CD8-positive, alpha-beta memory T cell (primary cell): ENCODE measurements at regions not wholly inside any gene's neighbourhood (a gene's known extent, or its start where the extent isn't known, plus 50 kb on each side); places are given as distances from the start of the nearest gene placed in this dataset.

ENCODE experiments used
- CTCF ChIA-PET: fragments of 350-600 bp; sonication (Branson Sonifier 250); formaldehyde crosslinking; loops from one replicate; lab custom pipeline; 2021; ENCODE audit warnings: antibody characterized with exemption; lab: Charles Lee
- POLR2A ChIA-PET: fragments of 350-600 bp; sonication (Branson Sonifier 250); formaldehyde crosslinking; loops from one replicate; lab custom pipeline; 2021; ENCODE audit warnings: antibody characterized with exemption; lab: Charles Lee
- DNase-seq, 5 donors: peaks; one replicate each; pipeline versions ENCODE4 v3.0.0 to v3.0.0-alpha.2; 2020 to 2022; ENCODE audit warnings: mixed read lengths in 1 of 5
- H3K27ac ChIP-seq: one replicate; pipeline ENCODE4 v1.7.0; 2013; ENCODE audit warnings: low read depth, mild to moderate bottlenecking, low read length, moderate library complexity
- H3K27me3 ChIP-seq: 2 replicates; pipeline ENCODE4 v1.7.0; 2013; ENCODE audit warnings: low read length, mild to moderate bottlenecking; ENCODE audit not compliant: insufficient read depth, poor library complexity, severe bottlenecking
- H3K36me3 ChIP-seq: 2 replicates; pipeline ENCODE4 v1.7.0; 2013; ENCODE audit warnings: mild to moderate bottlenecking, low read length, moderate library complexity; ENCODE audit not compliant: insufficient read depth
- H3K4me1 ChIP-seq: 2 replicates; pipeline ENCODE4 v1.7.0; 2013; ENCODE audit warnings: mild to moderate bottlenecking, low read length, moderate library complexity; ENCODE audit not compliant: insufficient read depth
- H3K4me3 ChIP-seq: 2 replicates; pipeline ENCODE4 v1.7.0; 2013; ENCODE audit warnings: mild to moderate bottlenecking, low read length
- H3K9me3 ChIP-seq: 2 replicates; pipeline ENCODE4 v1.7.0; 2013; ENCODE audit warnings: mild to moderate bottlenecking, low read length
- H3K27ac Mint-ChIP-seq, 8 donors: one replicate each; pipeline ENCODE4 v1.8.0; 2020 to 2021; ENCODE audit warnings: mixed read lengths in 8 of 8, mild to moderate bottlenecking in 6 of 8, inconsistent platforms in 3 of 8, moderate library complexity in 3 of 8
- H3K27me3 Mint-ChIP-seq, 2 donors: one replicate each; pipeline ENCODE4 v1.8.0; 2020 to 2021; ENCODE audit warnings: mixed read lengths in 2 of 2, mild to moderate bottlenecking in 1 of 2, moderate library complexity in 1 of 2
- H3K36me3 Mint-ChIP-seq, 3 donors: one replicate each; pipeline ENCODE4 v1.8.0; 2020 to 2021; ENCODE audit warnings: mixed read lengths in 3 of 3, inconsistent platforms in 1 of 3, mild to moderate bottlenecking in 1 of 3
- H3K4me1 Mint-ChIP-seq, 3 donors: one replicate each; pipeline ENCODE4 v1.8.0; 2020 to 2021; ENCODE audit warnings: mixed read lengths in 3 of 3, inconsistent platforms in 1 of 3, mild to moderate bottlenecking in 1 of 3
- H3K4me3 Mint-ChIP-seq, 7 donors: one replicate each; pipeline ENCODE4 v1.8.0; 2020 to 2021; ENCODE audit warnings: mixed read lengths in 7 of 7, mild to moderate bottlenecking in 6 of 7, moderate library complexity in 4 of 7, inconsistent platforms in 2 of 7
- H3K9me3 Mint-ChIP-seq, 5 donors: one replicate each; pipeline ENCODE4 v1.8.0; 2020 to 2022; ENCODE audit warnings: mixed read lengths in 5 of 5, mild to moderate bottlenecking in 3 of 5, moderate library complexity in 2 of 5, inconsistent platforms in 1 of 5

GRCh38 chr12:127230843-127231260 lies 1036.1 kb upstream of the TMEM132C start:
- Histone ChIP-seq H3K4me1 (no peaks in the 10 kb centered on the region), H3K27ac (no peak overlapping the region), H3K27me3 (no peaks in the 10 kb centered on the region), H3K9me3 (no peaks in the 10 kb centered on the region), H3K36me3 (no peaks in the 10 kb centered on the region), H3K4me3 (no peak overlapping the region)
- peak overlapping the region in 1 of 8 donors; percentile 85 for H3K27ac Mint-ChIP-seq
- H3K4me3 Mint-ChIP-seq = no peak overlapping the region
- H3K4me1 Mint-ChIP-seq = no peaks in the 10 kb centered on the region
- peaks cover 0 to 2% (median 0%) of the 10 kb centered on the region in 5 donors for H3K9me3 Mint-ChIP-seq
- no peak for DNase-seq
- ChIA-PET POLR2A (no interaction called here), CTCF (no interaction called here)
- H3K36me3 Mint-ChIP-seq = no peaks in the 10 kb centered on the region
- H3K27me3 Mint-ChIP-seq = peaks cover 6 to 22% of the 10 kb centered on the region in 2 donors

- POLR2A ChIA-PET = no interaction called here
- Mint-ChIP-seq H3K36me3 (no peaks in the 10 kb centered on the region), H3K27ac (no peak overlapping the region), H3K4me1 (no peaks in the 10 kb centered on the region), H3K27me3 (peaks cover 4 to 16% of the 10 kb centered on the region in 2 donors), H3K4me3 (no peak overlapping the region), H3K9me3 (peaks cover 0 to 2% (median 0%) of the 10 kb centered on the region in 5 donors)
- CTCF ChIA-PET = no interaction called here
- no peak for DNase-seq
- no peak overlapping the region for H3K4me3 ChIP-seq
- H3K27ac ChIP-seq = no peak overlapping the region
- H3K4me1 ChIP-seq = no peaks in the 10 kb centered on the region
- H3K27me3 ChIP-seq = no peaks in the 10 kb centered on the region
- no peaks in the 10 kb centered on the region for H3K36me3 ChIP-seq
- H3K9me3 ChIP-seq = no peaks in the 10 kb centered on the region
Measured at GRCh38 chr12:127231371-127231770, 1035.6 kb upstream of the TMEM132C start.

DNA sequence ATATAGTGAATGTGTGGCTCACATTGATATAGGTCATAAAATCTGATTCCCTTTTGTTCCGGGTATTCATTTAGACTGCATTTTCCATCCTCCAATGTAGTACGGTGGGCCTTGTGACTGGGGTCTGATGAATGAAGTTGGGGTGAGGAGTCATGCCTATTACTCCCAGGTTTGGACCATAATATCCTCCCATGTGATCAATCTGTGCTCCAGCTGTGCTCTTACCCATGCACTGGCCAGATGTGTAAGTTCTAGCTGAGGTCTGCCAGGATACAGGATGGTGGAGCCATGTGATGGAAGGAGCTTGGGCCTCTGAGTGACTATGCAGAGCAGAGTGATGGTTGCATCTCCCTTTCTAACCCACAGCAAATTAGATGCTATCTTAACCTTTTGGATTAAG lies 1034.0 kb upstream of the TMEM132C start:
- Histone ChIP-seq H3K27me3 (no peaks in the 10 kb centered on the region), H3K4me3 (no peak overlapping the region), H3K9me3 (no peaks in the 10 kb centered on the region), H3K4me1 (no peaks in the 10 kb centered on the region), H3K27ac (no peak overlapping the region), H3K36me3 (no peaks in the 10 kb centered on the region)
- no peak for DNase-seq
- no peak overlapping the region for H3K4me3 Mint-ChIP-seq
- ChIA-PET POLR2A (no interaction called here), CTCF (no interaction called here)
- no peaks in the 10 kb centered on the region for H3K4me1 Mint-ChIP-seq
- H3K27ac Mint-ChIP-seq = no peak overlapping the region
- no peaks in the 10 kb centered on the region for H3K36me3 Mint-ChIP-seq
- H3K9me3 Mint-ChIP-seq = no peaks in the 10 kb centered on the region
- peaks cover 1 to 13% of the 10 kb centered on the region in 2 donors for H3K27me3 Mint-ChIP-seq

DNA sequence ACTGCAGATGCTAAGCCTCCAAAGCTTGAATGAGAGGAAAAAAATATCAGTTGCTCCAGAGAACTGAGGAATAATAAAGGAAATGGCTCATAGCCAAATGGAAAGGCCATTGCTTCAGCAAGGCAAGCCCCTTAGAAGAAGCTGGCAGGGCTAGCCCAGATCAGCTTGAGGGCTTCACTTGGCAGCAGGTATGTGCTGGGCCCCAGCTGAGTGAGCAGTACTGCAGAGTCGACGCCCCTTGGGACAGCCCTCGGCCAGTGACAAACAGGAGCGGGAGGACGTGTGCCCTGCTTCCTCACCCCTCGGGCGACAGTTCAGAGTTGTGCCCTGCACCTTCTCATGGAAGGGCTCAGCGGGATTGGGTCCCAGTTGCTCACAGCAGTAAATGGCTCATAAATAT lies 1031.2 kb upstream of the TMEM132C start:
- no peak overlapping the region for H3K27ac Mint-ChIP-seq
- no peaks in the 10 kb centered on the region for H3K27me3 ChIP-seq

DNA sequence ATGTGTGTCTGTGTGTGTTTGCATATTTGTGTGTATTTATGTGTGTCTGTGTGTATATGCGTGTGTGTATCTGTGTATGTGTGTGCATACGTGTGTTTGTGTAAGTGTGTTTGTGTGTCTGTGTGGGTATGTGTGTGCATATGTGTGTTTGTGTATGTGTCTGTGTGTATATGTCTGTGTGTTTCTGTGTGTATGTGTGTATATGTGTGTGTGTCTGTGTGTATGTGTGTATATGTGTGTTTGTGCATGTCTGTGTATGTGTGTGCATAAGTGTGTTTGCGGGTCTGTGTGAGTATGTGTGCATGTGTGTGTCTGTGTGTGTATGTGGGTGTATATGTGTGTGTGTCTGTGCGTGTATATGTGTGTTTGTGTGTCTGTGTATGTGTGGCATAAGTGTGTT lies 1030.5 kb upstream of the TMEM132C start:
- no peak overlapping the region for H3K4me3 Mint-ChIP-seq
- POLR2A ChIA-PET = no interaction called here

More for the DNA sequence above, 1031.2 kb upstream of the TMEM132C start:
- no peak overlapping the region for H3K4me3 ChIP-seq
- Mint-ChIP-seq H3K4me3 (no peak overlapping the region), H3K36me3 (no peaks in the 10 kb centered on the region), H3K27me3 (peaks cover 0 to 15% of the 10 kb centered on the region in 2 donors), H3K4me1 (no peaks in the 10 kb centered on the region), H3K9me3 (no peaks in the 10 kb centered on the region)
- H3K4me1 ChIP-seq = no peaks in the 10 kb centered on the region
- CTCF ChIA-PET = no interaction called here
- H3K9me3 ChIP-seq = no peaks in the 10 kb centered on the region
- no peaks in the 10 kb centered on the region for H3K36me3 ChIP-seq
- no peak overlapping the region for H3K27ac ChIP-seq
- POLR2A ChIA-PET = no interaction called here
- no peak for DNase-seq

DNA sequence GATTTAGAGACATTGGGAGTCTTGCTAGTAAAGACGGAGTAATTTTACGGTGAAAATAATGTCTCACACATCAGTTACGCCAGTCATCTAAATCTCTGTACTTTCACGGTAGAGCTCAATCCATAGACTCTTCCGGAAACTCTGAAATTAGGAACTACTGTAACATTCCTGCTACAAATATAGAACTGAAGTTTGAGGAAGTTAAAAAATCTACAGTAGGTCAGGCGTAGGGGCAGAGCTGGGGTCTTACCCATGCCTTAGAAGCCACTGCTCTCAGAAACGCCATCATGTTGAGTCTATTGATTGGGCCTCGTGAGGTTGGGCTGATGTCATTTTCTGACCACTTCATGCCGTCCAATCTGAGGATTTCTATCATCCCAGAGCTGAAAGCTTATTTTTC lies 1029.8 kb upstream of the TMEM132C start:
- H3K27me3 ChIP-seq = no peaks in the 10 kb centered on the region
- ChIA-PET POLR2A (no interaction called here), CTCF (no interaction called here)
- Mint-ChIP-seq H3K27me3 (peaks cover 2 to 20% of the 10 kb centered on the region in 2 donors), H3K4me1 (no peaks in the 10 kb centered on the region), H3K27ac (no peak overlapping the region), H3K4me3 (no peak overlapping the region), H3K36me3 (no peaks in the 10 kb centered on the region), H3K9me3 (peaks cover 0 to 3% (median 0%) of the 10 kb centered on the region in 5 donors)
- no peak for DNase-seq
- H3K27ac ChIP-seq = no peak overlapping the region
- H3K4me3 ChIP-seq = no peak overlapping the region
- H3K36me3 ChIP-seq = no peaks in the 10 kb centered on the region
- H3K4me1 ChIP-seq = no peaks in the 10 kb centered on the region
- H3K9me3 ChIP-seq = no peaks in the 10 kb centered on the region

More for the DNA sequence above, 1030.5 kb upstream of the TMEM132C start:
- CTCF ChIA-PET = no interaction called here
- H3K9me3 ChIP-seq = no peaks in the 10 kb centered on the region
- H3K4me3 ChIP-seq = no peak overlapping the region
- H3K36me3 Mint-ChIP-seq = no peaks in the 10 kb centered on the region
- no peaks in the 10 kb centered on the region for H3K36me3 ChIP-seq
- no peaks in the 10 kb centered on the region for H3K4me1 ChIP-seq
- H3K27ac Mint-ChIP-seq = no peak overlapping the region
- H3K4me1 Mint-ChIP-seq = no peaks in the 10 kb centered on the region
- no peak overlapping the region for H3K27ac ChIP-seq
- peaks cover 0 to 15% of the 10 kb centered on the region in 2 donors for H3K27me3 Mint-ChIP-seq
- no peaks in the 10 kb centered on the region for H3K9me3 Mint-ChIP-seq
- DNase-seq = no peak
- H3K27me3 ChIP-seq = no peaks in the 10 kb centered on the region

DNA sequence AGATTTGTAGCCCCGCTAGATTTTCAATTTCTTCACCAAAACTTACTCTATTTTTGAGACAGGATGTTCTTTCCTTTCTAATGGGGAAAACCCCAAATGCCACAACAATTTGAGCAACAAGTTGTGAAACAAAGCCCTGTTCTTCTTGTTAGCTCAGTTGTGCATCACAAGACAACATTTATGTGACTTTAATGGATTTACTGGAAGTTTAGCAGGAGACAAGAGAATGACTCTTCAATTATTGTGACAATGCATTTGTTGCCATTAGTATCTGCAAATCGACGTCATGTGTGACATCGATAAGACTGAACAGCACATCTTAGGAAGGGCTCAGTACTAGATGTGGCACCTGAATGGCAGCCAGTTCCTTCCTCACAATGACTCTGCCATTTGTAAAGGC lies 1028.9 kb upstream of the TMEM132C start:
- Histone ChIP-seq H3K27ac (no peak overlapping the region), H3K27me3 (no peaks in the 10 kb centered on the region), H3K4me1 (no peaks in the 10 kb centered on the region), H3K9me3 (no peaks in the 10 kb centered on the region), H3K4me3 (no peak overlapping the region), H3K36me3 (no peaks in the 10 kb centered on the region)
- ChIA-PET CTCF (no interaction called here), POLR2A (no interaction called here)
- H3K4me1 Mint-ChIP-seq = no peaks in the 10 kb centered on the region
- peaks cover 0 to 7% (median 0%) of the 10 kb centered on the region in 5 donors for H3K9me3 Mint-ChIP-seq
- DNase-seq = no peak
- no peak overlapping the region for H3K27ac Mint-ChIP-seq
- H3K36me3 Mint-ChIP-seq = no peaks in the 10 kb centered on the region
- peaks cover 2 to 24% of the 10 kb centered on the region in 2 donors for H3K27me3 Mint-ChIP-seq
- no peak overlapping the region for H3K4me3 Mint-ChIP-seq

GRCh38 chr12:127239781-127240180 lies 1027.2 kb upstream of the TMEM132C start:
- no peaks in the 10 kb centered on the region for H3K4me1 ChIP-seq
- H3K36me3 Mint-ChIP-seq = no peaks in the 10 kb centered on the region
- no peak overlapping the region for H3K4me3 Mint-ChIP-seq
- H3K4me3 ChIP-seq = no peak overlapping the region
- H3K27me3 ChIP-seq = no peaks in the 10 kb centered on the region
- H3K27ac Mint-ChIP-seq = no peak overlapping the region
- peaks cover 5 to 26% of the 10 kb centered on the region in 2 donors for H3K27me3 Mint-ChIP-seq
- no peaks in the 10 kb centered on the region for H3K4me1 Mint-ChIP-seq
- peaks cover 0 to 7% (median 0%) of the 10 kb centered on the region in 5 donors for H3K9me3 Mint-ChIP-seq
- no peaks in the 10 kb centered on the region for H3K9me3 ChIP-seq
- H3K36me3 ChIP-seq = no peaks in the 10 kb centered on the region
- DNase-seq = no peak
- ChIA-PET CTCF (interaction anchor here (1.1 kb wide), 1 partner anchor 131 kb away, joined by 3 read pairs; no protein-coding TSS in a partner anchor), POLR2A (no interaction called here)
- no peak overlapping the region for H3K27ac ChIP-seq
